Right cardiac atrium (tissue), 5 donors: ENCODE measurements at regions not wholly inside any gene's neighbourhood (a gene's known extent, or its start where the extent isn't known, plus 50 kb on each side); places are given as distances from the start of the nearest gene placed in this dataset.

ENCODE experiments used
- ATAC-seq, 2 donors: fragments of 200-7000 bp; cut with Tn5 transposase; one replicate each; pipeline versions ENCODE4 v1.8.0 to v1.9.1; 2020; ENCODE audit warnings: moderate library complexity in 2 of 2, mild to moderate bottlenecking in 1 of 2
- DNase-seq, 3 donors: peaks; one replicate each; pipeline ENCODE4 v3.0.0-alpha.2; 2020
- H3K27ac ChIP-seq: one replicate; pipeline ENCODE4 v1.5.1; 2013; ENCODE audit warnings: mild to moderate bottlenecking, low read length, control low read depth, moderate library complexity
- H3K27me3 ChIP-seq: one replicate; pipeline ENCODE4 v1.6.1; 2013; ENCODE audit not compliant: control insufficient read depth, insufficient read depth
- H3K4me1 ChIP-seq: one replicate; pipeline ENCODE4 v1.6.1; 2013; ENCODE audit warnings: low read length; ENCODE audit not compliant: control insufficient read depth, insufficient read depth
- H3K4me3 ChIP-seq: one replicate; pipeline ENCODE4 v1.5.1; 2013; ENCODE audit warnings: low read length, control low read depth
- H3K9me3 ChIP-seq: one replicate; pipeline ENCODE4 v1.6.1; 2013; ENCODE audit warnings: low read length; ENCODE audit not compliant: control insufficient read depth
- WGBS: extraction: QIAGEN DNeasy Blood & Tissue Kit; methylation state at CpG from one replicate; pipeline ENCODE4 v1.1.7; 2013; 5-methylcytosine and 5-hydroxymethylcytosine counted together
- intact Hi-C, 4 donors: fragments of 100-400 bp; cut with DNase I; formaldehyde crosslinking; loops; one replicate each; pipeline versions ENCODE4 v1.11.0 to v1.14.0; 2022 to 2023
- donor health status: healthy with polysubstance abuse.
- donor health status: DM: no; HTN: yes; CAD: no.
- donor health status: DM: no; HTN: no; CAD: no.
- donor health status: DM: no; HTN: yes; CAD: no; lungs with severe emphysema.
- donor health status: DM: yes; HTN: yes; CAD: no.

GRCh38 chr2:235334179-235334578 lies 159.7 kb upstream of the AGAP1 start:
- Histone ChIP-seq H3K27me3 (no peaks in the 10 kb centered on the region), H3K9me3 (no peaks in the 10 kb centered on the region), H3K4me1 (no peaks in the 10 kb centered on the region), H3K4me3 (no peak overlapping the region), H3K27ac (no peak overlapping the region)
- intact Hi-C loops: no loop called here
- DNase-seq (no peak), ATAC-seq (peak in 1 of 2 donors; percentile 22)
- 70% methylated on average over 4 of the region's 4 CpGs for WGBS

GRCh38 chr2:235343156-235343774 lies 150.6 kb upstream of the AGAP1 start:
- Histone ChIP-seq H3K27ac (no peak overlapping the region), H3K4me1 (no peaks in the 10 kb centered on the region), H3K27me3 (no peaks in the 10 kb centered on the region), H3K4me3 (no peak overlapping the region), H3K9me3 (no peaks in the 10 kb centered on the region)
- intact Hi-C loops: no loop called here
- ATAC-seq (no peak), DNase-seq (no peak)
- WGBS: 71% methylated on average over 9 of the region's 9 CpGs

GRCh38 chr2:235343869-235344268 lies 150.0 kb upstream of the AGAP1 start:
- 62% methylated on average over 10 of the region's 10 CpGs for WGBS
- Histone ChIP-seq H3K27ac (no peak overlapping the region), H3K4me1 (no peaks in the 10 kb centered on the region), H3K27me3 (no peaks in the 10 kb centered on the region), H3K4me3 (no peak overlapping the region), H3K9me3 (no peaks in the 10 kb centered on the region)
- intact Hi-C loops: no loop called here
- no peak for DNase-seq
- ATAC-seq: no peak

GRCh38 chr2:235345745-235346144 lies 148.1 kb upstream of the AGAP1 start:
- Histone ChIP-seq H3K4me1 (no peaks in the 10 kb centered on the region), H3K9me3 (no peaks in the 10 kb centered on the region), H3K27me3 (no peaks in the 10 kb centered on the region), H3K4me3 (no peak overlapping the region), H3K27ac (no peak overlapping the region)
- ATAC-seq (no peak), DNase-seq (no peak)
- intact Hi-C loops: no loop called here
- 92% methylated on average over 1 of the region's 1 CpG for WGBS

GRCh38 chr2:235347691-235348090 lies 146.2 kb upstream of the AGAP1 start:
- H3K4me3 ChIP-seq: no peak overlapping the region
- 90% methylated on average over 8 of the region's 8 CpGs for WGBS
- no peak for DNase-seq
- no peak overlapping the region for H3K27ac ChIP-seq
- no peaks in the 10 kb centered on the region for H3K9me3 ChIP-seq
- no peaks in the 10 kb centered on the region for H3K4me1 ChIP-seq
- ATAC-seq: no peak
- H3K27me3 ChIP-seq: no peaks in the 10 kb centered on the region
- intact Hi-C loops: no loop called here

- Histone ChIP-seq H3K27ac (no peak overlapping the region), H3K27me3 (no peaks in the 10 kb centered on the region), H3K4me3 (no peak overlapping the region), H3K4me1 (no peaks in the 10 kb centered on the region), H3K9me3 (no peaks in the 10 kb centered on the region)
- intact Hi-C loops: no loop called here
- ATAC-seq (no peak), DNase-seq (no peak)
- WGBS: 91% methylated on average over 8 of the region's 8 CpGs
Measured at GRCh38 chr2:235348329-235348728, 145.5 kb upstream of the AGAP1 start.

- WGBS: 88% methylated on average over 4 of the region's 4 CpGs
- no peak for ATAC-seq
Measured at GRCh38 chr2:235350234-235350633, 143.6 kb upstream of the AGAP1 start.

GRCh38 chr2:235352541-235352940 lies 141.3 kb upstream of the AGAP1 start:
- H3K4me3 ChIP-seq: no peak overlapping the region
- no peaks in the 10 kb centered on the region for H3K27me3 ChIP-seq
- no peaks in the 10 kb centered on the region for H3K9me3 ChIP-seq
- no peaks in the 10 kb centered on the region for H3K4me1 ChIP-seq
- intact Hi-C loops: no loop called here
- DNase-seq (no peak), ATAC-seq (peak; percentile 39 to 52)
- H3K27ac ChIP-seq: no peak overlapping the region
- WGBS: 55% methylated on average over 4 of the region's 4 CpGs

More at GRCh38 chr2:235350234-235350633, 143.6 kb upstream of the AGAP1 start:
- Histone ChIP-seq H3K4me1 (no peaks in the 10 kb centered on the region), H3K27ac (no peak overlapping the region), H3K9me3 (no peaks in the 10 kb centered on the region), H3K27me3 (no peaks in the 10 kb centered on the region), H3K4me3 (no peak overlapping the region)
- DNase-seq: no peak
- intact Hi-C loops: no loop called here

- Histone ChIP-seq H3K9me3 (no peaks in the 10 kb centered on the region), H3K4me1 (no peaks in the 10 kb centered on the region), H3K27ac (no peak overlapping the region), H3K4me3 (no peak overlapping the region), H3K27me3 (no peaks in the 10 kb centered on the region)
- WGBS: 89% methylated on average over 17 of the region's 17 CpGs
- intact Hi-C loops: no loop called here
- peak in 1 of 2 donors; percentile 40 for ATAC-seq
- no peak for DNase-seq
Measured at GRCh38 chr2:235357881-235358280, 136.0 kb upstream of the AGAP1 start.

- H3K9me3 ChIP-seq: no peaks in the 10 kb centered on the region
- WGBS: 92% methylated on average over 9 of the region's 9 CpGs
- H3K27ac ChIP-seq: no peak overlapping the region
- no peaks in the 10 kb centered on the region for H3K4me1 ChIP-seq
- intact Hi-C loops: no loop called here
- no peaks in the 10 kb centered on the region for H3K27me3 ChIP-seq
- H3K4me3 ChIP-seq: no peak overlapping the region
- ATAC-seq (no peak), DNase-seq (no peak)
Measured at GRCh38 chr2:235358981-235359471, 134.8 kb upstream of the AGAP1 start.

- DNase-seq: no peak
- H3K27ac ChIP-seq: no peak overlapping the region
- no peak overlapping the region for H3K4me3 ChIP-seq
- 93% methylated on average over 4 of the region's 4 CpGs for WGBS
- no peaks in the 10 kb centered on the region for H3K4me1 ChIP-seq
- ATAC-seq: no peak
- intact Hi-C loops: no loop called here
- no peaks in the 10 kb centered on the region for H3K9me3 ChIP-seq
- H3K27me3 ChIP-seq: no peaks in the 10 kb centered on the region
Measured at GRCh38 chr2:235360446-235360845, 133.4 kb upstream of the AGAP1 start.

- no peak overlapping the region for H3K4me3 ChIP-seq
- intact Hi-C loops: no loop called here
- ATAC-seq (no peak), DNase-seq (no peak)
- H3K27me3 ChIP-seq: no peaks in the 10 kb centered on the region
- no peaks in the 10 kb centered on the region for H3K4me1 ChIP-seq
- WGBS: 49% methylated on average over 4 of the region's 4 CpGs
- H3K27ac ChIP-seq: no peak overlapping the region
- no peaks in the 10 kb centered on the region for H3K9me3 ChIP-seq
Measured at GRCh38 chr2:235365743-235366142, 128.1 kb upstream of the AGAP1 start.
